T-helper 22 cell (primary cell): ENCODE measurements at regions not wholly inside any gene's neighbourhood (a gene's known extent, or its start where the extent isn't known, plus 50 kb on each side); places are given as distances from the start of the nearest gene placed in this dataset.
"Not testable (repeated sequence)": the region's sequence is repeated elsewhere in the genome, so short reads cannot be mapped to it uniquely, and the experiment has no call there.

Experiments
- DNase-seq: peaks from one replicate; pipeline ENCODE4 v3.0.0-alpha.2; 2020; ENCODE audit warnings: low read depth

GRCh38 chr22:23437779-23438178, 142.3 kb downstream of the IGLL1 start:
- no peak for DNase-seq

- not testable (repeated sequence) for DNase-seq
These were observed 143.0 kb downstream of the IGLL1 start for GRCh38 chr22:23437107-23437395.

- not testable (repeated sequence) for DNase-seq
These were observed 143.6 kb downstream of the IGLL1 start for GRCh38 chr22:23436354-23437106.

- DNase-seq = not testable (repeated sequence)
These were observed 144.9 kb downstream of the IGLL1 start for GRCh38 chr22:23435186-23435585.

DNA sequence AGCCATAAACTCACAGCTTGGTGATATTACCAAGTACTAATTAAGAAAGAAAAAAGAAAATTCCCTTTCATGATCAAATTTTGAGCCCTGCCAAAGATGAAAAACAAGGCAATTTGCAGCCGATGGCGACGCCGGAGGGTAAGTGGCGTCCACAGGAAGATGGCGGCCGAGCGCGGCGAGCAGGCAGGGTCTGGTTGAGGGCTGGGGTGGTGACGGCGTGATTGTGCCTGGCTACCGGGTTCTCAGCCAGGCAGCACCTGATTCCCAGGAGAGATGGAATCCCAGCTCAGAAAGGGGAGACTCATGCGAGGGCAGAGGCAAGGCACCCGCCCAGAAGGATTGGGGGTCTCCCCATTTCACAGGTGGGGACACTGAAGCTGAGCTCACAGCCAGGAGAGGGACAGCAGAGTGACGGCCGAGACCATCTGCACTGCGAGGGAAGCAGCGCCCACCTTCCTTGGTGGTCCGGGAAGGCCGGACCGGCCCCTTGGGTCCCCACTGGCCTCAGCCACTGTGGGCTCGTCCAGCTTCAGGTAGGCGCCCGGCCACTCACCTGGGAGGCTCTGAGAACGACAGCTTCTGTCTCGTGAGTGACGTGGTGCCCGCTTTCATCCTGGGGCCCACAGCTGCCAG, 145.8 kb downstream of the IGLL1 start:
- not testable (repeated sequence) for DNase-seq

- not testable (repeated sequence) for DNase-seq
These were observed 146.7 kb downstream of the IGLL1 start for GRCh38 chr22:23433127-23434005.

GRCh38 chr22:23432719-23433118, 147.4 kb downstream of the IGLL1 start:
- DNase-seq = not testable (repeated sequence)

GRCh38 chr22:23431337-23432072, 148.6 kb downstream of the IGLL1 start:
- DNase-seq = no peak

GRCh38 chr22:23424551-23425068, 155.5 kb downstream of the IGLL1 start:
- DNase-seq = not testable (repeated sequence)

DNA sequence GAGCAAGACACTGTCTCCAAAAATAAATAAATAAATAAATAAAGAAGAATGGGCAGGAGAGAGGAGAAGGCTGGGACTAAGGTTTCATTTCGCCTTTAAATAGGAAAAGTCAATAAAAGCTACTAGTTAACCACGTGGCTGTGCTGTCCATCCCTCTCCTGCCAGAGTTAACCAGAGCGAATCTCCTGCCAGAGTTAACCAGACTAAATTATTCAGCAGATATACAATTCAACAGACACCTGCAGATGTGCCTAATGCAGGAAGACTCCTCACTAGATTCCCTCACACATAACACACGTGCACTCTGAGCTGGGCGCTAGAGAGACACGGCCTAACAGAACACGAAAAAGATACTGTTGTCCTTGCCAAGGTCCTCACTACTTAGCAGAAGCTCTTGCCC, 156.1 kb downstream of the IGLL1 start:
- no peak for DNase-seq

DNA sequence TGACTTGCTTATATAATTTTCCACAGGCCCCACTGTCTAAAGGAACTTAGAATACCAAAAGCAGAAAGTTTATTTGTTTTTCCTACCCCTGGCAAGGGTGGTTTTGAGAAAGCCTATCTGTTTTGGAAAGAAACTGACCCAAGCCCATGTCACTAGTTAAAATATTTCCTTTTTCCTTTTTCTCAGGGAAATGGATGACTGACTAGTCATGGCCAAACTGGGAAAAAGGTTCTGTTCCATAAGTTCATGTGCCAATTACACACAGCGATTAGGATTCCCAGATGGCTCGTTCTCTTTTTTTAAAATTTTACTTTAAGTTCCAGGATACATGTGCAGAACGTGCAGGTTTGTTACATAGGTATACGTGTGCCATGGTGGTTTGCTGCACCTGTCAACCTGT, 157.8 kb downstream of the IGLL1 start:
- DNase-seq = not testable (repeated sequence)

GRCh38 chr22:23421300-23421699, 158.8 kb downstream of the IGLL1 start:
- not testable (repeated sequence) for DNase-seq

- no peak for DNase-seq
These were observed 160.2 kb downstream of the IGLL1 start for GRCh38 chr22:23419931-23420330.

DNA sequence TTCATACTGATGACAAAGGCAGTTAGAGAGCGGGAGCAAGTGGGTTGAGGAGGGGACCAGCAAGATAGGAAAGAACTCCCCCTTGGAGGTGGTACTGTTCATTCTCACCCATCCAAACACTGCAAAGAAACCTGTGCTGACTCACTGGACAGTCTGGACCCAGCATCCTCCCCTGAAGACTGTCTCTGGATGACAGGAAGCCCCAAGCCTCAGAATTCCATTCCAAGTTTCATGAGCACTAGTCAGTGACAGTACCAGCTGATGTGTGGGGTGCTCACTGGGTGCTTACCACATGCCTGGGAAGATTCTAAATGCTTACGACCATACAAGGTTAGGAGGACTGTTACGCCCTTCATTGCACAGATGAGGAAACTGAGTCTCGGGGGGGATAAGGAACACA, 160.9 kb downstream of the IGLL1 start:
- no peak for DNase-seq

DNA sequence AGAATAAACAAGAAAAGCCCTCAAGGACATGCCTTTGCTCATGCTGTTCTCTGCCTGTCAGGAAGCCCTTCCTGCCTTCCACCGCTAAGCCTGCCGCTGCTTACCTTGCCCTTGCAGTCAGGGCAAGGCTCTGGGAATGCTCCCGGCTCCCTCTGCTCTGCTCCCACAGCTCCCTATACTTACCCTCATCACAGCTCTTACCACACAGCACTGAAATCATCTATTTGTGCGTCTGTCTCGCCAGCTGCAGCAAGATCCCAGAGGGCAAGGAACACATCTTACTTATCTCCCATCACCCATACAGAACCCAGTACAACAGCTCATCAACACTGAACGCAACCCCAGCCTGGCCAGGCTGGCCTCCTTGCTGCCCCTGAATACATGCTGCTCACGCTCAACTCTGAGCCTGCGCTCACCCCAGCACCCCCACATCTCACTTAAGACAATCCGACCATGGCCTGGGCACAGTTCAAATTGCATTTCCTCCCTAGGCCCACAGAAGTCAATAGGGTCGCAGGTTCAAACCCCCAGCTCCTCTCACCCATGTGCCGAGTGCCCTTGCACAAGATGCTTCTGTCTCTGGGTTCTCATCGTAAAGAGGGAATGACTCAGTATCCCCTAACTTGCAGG, 161.8 kb downstream of the IGLL1 start:
- no peak for DNase-seq

- DNase-seq = not testable (repeated sequence)
These were observed 162.8 kb downstream of the IGLL1 start for GRCh38 chr22:23417327-23417726.

DNA sequence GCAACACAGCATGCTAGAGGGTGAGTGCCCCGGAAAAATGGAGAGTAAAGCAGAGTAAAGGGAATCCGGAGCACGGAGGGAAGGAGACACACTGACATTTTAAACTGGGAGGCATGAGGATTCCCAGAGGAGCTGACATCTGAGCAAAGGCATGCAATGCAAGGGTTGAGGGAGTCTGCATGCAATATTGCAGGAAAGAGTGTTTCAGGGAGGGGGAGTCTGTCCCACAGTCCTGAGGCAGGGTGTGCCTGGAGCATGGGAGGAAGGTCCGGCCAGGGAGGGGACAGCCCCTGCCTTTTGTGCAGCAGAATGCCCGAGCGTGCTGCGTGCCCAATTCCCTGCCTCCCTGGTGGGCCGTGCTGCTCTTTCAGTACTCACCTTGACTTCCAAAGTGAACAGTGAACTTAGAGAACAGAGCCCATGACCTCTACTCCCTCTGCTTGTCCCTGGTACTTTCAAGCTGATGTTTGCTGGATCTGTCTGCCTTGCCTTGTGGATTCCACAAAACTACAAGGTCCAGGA, 163.9 kb downstream of the IGLL1 start:
- DNase-seq = not testable (repeated sequence)

- no peak for DNase-seq
These were observed 164.6 kb downstream of the IGLL1 start for GRCh38 chr22:23415490-23415851.

DNA sequence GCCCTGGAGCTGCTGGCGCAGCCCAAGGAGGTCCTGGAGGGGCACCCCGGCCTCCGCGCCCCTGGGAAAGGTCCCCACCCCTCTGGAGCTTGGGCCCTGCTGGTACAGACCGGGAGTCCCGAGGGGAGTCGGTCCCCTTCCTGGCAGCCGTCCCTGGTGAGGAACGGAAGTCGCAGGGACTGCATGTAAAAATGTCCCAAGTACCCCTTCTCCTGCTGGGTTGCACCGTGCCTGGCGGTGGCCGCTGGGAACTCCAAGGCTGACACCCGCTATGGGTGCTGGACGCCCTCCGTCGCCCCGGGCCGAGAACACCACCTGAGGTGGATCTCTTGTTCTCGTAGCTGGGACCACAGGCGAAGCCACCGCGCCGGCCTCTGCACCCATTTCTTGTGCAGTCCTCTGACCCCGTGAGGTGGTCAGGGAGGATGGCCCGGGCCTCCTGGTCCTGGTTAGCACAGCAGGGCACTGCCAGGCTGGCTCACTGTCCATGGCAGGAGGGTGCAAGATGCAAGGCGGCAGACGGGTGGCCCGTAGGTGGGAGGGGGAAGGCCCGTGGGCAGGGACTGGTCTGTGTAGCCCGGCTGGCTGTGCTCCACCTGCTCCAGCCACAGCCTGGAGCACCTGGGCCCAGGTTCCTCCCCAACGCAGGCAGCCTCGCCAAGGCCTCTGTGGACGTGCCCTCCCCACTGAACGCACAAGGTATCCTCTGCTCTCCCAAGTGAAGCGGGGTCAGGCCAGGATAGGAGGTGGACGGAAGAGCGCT, 165.2 kb downstream of the IGLL1 start:
- DNase-seq = no peak

- DNase-seq = no peak
These were observed 168.4 kb downstream of the IGLL1 start for GRCh38 chr22:23411739-23412138.
